ENCODE measurements at regions not wholly inside any gene's neighbourhood (a gene's known extent, or its start where the extent isn't known, plus 50 kb on each side); places are given as distances from the start of the nearest gene placed in this dataset.

DNA sequence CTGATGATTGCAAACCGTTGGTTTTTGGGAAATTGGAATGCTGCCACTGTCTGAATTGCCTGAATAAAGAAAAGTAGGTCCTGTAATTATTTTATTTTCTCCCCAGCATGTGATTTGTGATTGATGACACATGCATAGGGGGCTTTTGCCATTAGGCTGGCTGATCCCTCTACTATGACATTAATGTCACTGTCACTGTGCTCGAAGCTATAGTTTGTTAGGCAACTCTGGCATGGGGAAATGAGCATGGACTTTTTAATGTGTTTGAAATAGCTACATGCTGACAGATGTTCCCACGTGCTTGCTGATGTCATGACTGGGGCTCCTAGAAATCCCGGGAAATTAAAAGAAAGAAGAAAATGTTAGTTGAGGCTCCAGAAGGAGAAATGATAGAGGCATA lies 99.1 kb downstream of the HRH4 start:
- intact Hi-C loops (cut with micrococcal nuclease): no loop called here

DNA sequence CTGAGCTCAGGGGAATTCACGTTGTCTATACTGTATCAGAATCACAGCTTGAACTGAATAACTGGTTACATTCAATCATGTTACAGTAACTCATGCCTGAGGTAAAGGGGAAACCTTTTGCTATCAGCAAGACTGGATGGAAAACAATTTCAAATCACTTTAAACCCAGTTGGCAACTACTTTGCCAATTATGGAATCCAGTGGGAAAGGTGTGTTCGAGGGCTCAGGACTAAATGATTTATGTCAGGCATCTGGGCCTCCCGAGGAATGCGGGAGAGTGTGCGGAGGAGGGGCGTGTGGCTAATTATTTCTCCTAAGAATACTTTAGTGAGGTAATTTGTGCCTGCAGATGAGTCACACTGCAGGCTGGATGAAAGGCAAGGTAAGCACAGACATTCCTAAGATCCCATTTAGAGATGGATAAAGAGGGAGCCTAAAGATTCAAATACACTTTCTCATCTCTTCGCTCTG lies 100.1 kb downstream of the HRH4 start:
- Histone ChIP-seq H3K9ac (ENCODE audit: insufficient read depth, low read length, poor library complexity, severe bottlenecking) (no peak overlapping the region), H3K36me3 (replicated peaks in 1 of 2; ENCODE audit: control insufficient read depth in 1 of 2, insufficient read depth in 2 of 2, low read length in 2 of 2) (no peaks in the 10 kb centered on the region), H3K79me2 (ENCODE audit: insufficient read depth, low read length) (no peaks in the 10 kb centered on the region), H3K4me1 (ENCODE audit: control insufficient read depth in 1 of 2, insufficient read depth in 2 of 2, low read length in 2 of 2) (no peaks in the 10 kb centered on the region), H3K4me2 (replicated peaks; ENCODE audit: extremely low read depth, low read length, poor library complexity, severe bottlenecking) (no peak overlapping the region), H3K27ac (ENCODE audit: low read depth in 1 of 2, low read length in 2 of 2) (no peak overlapping the region), H3K9me3 (replicated peaks in 1 of 2; ENCODE audit: control insufficient read depth in 1 of 2, insufficient read depth in 1 of 2, low read length in 2 of 2) (no peaks in the 10 kb centered on the region), H2AFZ (ENCODE audit: insufficient read depth, low read depth, low read length, poor library complexity, severe bottlenecking) (no peak overlapping the region), H3K4me3 (replicated peaks in 1 of 3; ENCODE audit: low read depth in 2 of 3, low read length in 3 of 3) (no peak overlapping the region), H4K20me1 (ENCODE audit: insufficient read depth, low read length) (no peaks in the 10 kb centered on the region), H3K27me3 (ENCODE audit: control insufficient read depth in 2 of 2, insufficient read depth in 2 of 2, low read length in 2 of 2) (no peaks in the 10 kb centered on the region)
- peaks cover 0 to 2% (median 0%) of the 10 kb centered on the region in 7 donors for H3K9me3 Mint-ChIP-seq
- H3K4me1 Mint-ChIP-seq: no peaks in the 10 kb centered on the region
- peaks cover 0 to 3% (median 0%) of the 10 kb centered on the region in 3 donors for H3K27me3 Mint-ChIP-seq (ENCODE audit: low read depth in 3 of 3)
- no peak for DNase-seq
- intact Hi-C loops (cut with micrococcal nuclease): no loop called here
- H3K4me3 Mint-ChIP-seq: peak overlapping the region in 1 of 2 donors; percentile 39
- 100% methylated on average over 1 of the region's 7 CpGs for WGBS (ENCODE audit: insufficient coverage)
- no peak overlapping the region for H3K27ac Mint-ChIP-seq
- H3K36me3 Mint-ChIP-seq: no peaks in the 10 kb centered on the region
- TF ChIP-seq, protein P1, sequence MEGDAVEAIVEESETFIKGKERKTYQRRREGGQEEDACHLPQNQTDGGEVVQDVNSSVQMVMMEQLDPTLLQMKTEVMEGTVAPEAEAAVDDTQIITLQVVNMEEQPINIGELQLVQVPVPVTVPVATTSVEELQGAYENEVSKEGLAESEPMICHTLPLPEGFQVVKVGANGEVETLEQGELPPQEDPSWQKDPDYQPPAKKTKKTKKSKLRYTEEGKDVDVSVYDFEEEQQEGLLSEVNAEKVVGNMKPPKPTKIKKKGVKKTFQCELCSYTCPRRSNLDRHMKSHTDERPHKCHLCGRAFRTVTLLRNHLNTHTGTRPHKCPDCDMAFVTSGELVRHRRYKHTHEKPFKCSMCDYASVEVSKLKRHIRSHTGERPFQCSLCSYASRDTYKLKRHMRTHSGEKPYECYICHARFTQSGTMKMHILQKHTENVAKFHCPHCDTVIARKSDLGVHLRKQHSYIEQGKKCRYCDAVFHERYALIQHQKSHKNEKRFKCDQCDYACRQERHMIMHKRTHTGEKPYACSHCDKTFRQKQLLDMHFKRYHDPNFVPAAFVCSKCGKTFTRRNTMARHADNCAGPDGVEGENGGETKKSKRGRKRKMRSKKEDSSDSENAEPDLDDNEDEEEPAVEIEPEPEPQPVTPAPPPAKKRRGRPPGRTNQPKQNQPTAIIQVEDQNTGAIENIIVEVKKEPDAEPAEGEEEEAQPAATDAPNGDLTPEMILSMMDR (IDR thresholded peaks at IDR 0.05): no peak

More for the DNA sequence above, 99.1 kb downstream of the HRH4 start:
- Histone ChIP-seq H3K9me3 (replicated peaks in 1 of 2; ENCODE audit: control insufficient read depth in 1 of 2, insufficient read depth in 1 of 2, low read length in 2 of 2) (no peaks in the 10 kb centered on the region), H3K4me2 (replicated peaks; ENCODE audit: extremely low read depth, low read length, poor library complexity, severe bottlenecking) (no peak overlapping the region), H3K9ac (ENCODE audit: insufficient read depth, low read length, poor library complexity, severe bottlenecking) (no peak overlapping the region), H3K4me3 (replicated peaks in 1 of 3; ENCODE audit: low read depth in 2 of 3, low read length in 3 of 3) (no peak overlapping the region), H4K20me1 (ENCODE audit: insufficient read depth, low read length) (no peaks in the 10 kb centered on the region), H3K79me2 (ENCODE audit: insufficient read depth, low read length) (no peaks in the 10 kb centered on the region), H2AFZ (ENCODE audit: insufficient read depth, low read depth, low read length, poor library complexity, severe bottlenecking) (no peak overlapping the region), H3K27ac (ENCODE audit: low read depth in 1 of 2, low read length in 2 of 2) (no peak overlapping the region), H3K36me3 (replicated peaks in 1 of 2; ENCODE audit: control insufficient read depth in 1 of 2, insufficient read depth in 2 of 2, low read length in 2 of 2) (no peaks in the 10 kb centered on the region), H3K27me3 (ENCODE audit: control insufficient read depth in 2 of 2, insufficient read depth in 2 of 2, low read length in 2 of 2) (no peaks in the 10 kb centered on the region), H3K4me1 (ENCODE audit: control insufficient read depth in 1 of 2, insufficient read depth in 2 of 2, low read length in 2 of 2) (no peaks in the 10 kb centered on the region)
- Mint-ChIP-seq H3K27me3 (ENCODE audit: low read depth in 3 of 3) (peaks cover 0 to 3% (median 0%) of the 10 kb centered on the region in 3 donors), H3K27ac (no peak overlapping the region), H3K36me3 (no peaks in the 10 kb centered on the region), H3K9me3 (peaks cover 0 to 2% (median 0%) of the 10 kb centered on the region in 7 donors), H3K4me3 (no peak overlapping the region), H3K4me1 (no peaks in the 10 kb centered on the region)
- DNase-seq: no peak
- no CpG with 5 or more reads among the region's 4 CpGs for WGBS (ENCODE audit: insufficient coverage)
- TF ChIP-seq, protein P1 (IDR thresholded peaks at IDR 0.05): no peak

Measured in CD14-positive monocyte (primary cell).